ENCODE measurements at regions not wholly inside any gene's neighbourhood (a gene's known extent, or its start where the extent isn't known, plus 50 kb on each side); places are given as distances from the start of the nearest gene placed in this dataset.

GRCh38 chr7:41819645-41820044, 116.8 kb upstream of the INHBA start:
- Histone ChIP-seq H3K4me3 (no peak overlapping the region), H3K27ac (no peak overlapping the region), H3K36me3 (no peaks in the 10 kb centered on the region), H3K4me1 (no peaks in the 10 kb centered on the region), H3K9me3 (no peaks in the 10 kb centered on the region), H3K27me3 (ENCODE audit: low read depth) (no peaks in the 10 kb centered on the region)
- no peak for TF ChIP-seq CTCF (IDR thresholded peaks at IDR 0.05)
- ATAC-seq (no peak), DNase-seq (no peak)
- intact Hi-C loops (cut with DNase I) = no loop called here

- DNase-seq (no peak), ATAC-seq (no peak)
- H3K4me3 ChIP-seq = no peak overlapping the region
- H3K9me3 ChIP-seq = no peaks in the 10 kb centered on the region
- no peak for TF ChIP-seq CTCF (IDR thresholded peaks at IDR 0.05)
- no peaks in the 10 kb centered on the region for H3K4me1 ChIP-seq
- H3K27me3 ChIP-seq (ENCODE audit: low read depth) = no peaks in the 10 kb centered on the region
- H3K36me3 ChIP-seq = no peaks in the 10 kb centered on the region
- intact Hi-C loops (cut with DNase I) = no loop called here
- H3K27ac ChIP-seq = no peak overlapping the region
Observed at GRCh38 chr7:41818765-41819398, 116.0 kb upstream of the INHBA start.

DNA sequence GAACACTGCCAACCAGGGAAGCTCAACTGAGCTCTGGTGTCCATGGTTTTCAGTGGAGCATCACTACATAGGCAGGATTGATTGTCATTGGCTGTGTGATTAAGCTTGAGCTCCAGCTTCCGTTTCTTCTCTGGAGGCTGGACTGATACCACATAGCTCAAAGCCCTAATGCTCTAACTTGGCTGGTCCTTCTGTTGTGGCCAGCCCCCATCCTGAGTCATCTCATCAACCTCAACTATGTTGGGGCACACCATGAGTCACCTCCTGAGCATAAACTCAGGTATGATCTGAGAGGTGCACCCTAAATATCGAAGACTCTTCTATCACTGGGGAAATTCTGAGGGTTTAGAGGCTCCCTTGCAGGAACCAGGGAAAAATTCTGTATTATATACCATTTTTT, 114.5 kb upstream of the INHBA start:
- DNase-seq = no peak
- Histone ChIP-seq H3K36me3 (no peaks in the 10 kb centered on the region), H3K4me1 (no peaks in the 10 kb centered on the region), H3K4me3 (no peak overlapping the region), H3K9me3 (no peaks in the 10 kb centered on the region), H3K27me3 (ENCODE audit: low read depth) (no peaks in the 10 kb centered on the region), H3K27ac (no peak overlapping the region)
- ATAC-seq = no peak
- intact Hi-C loops (cut with DNase I) = no loop called here
- no peak for TF ChIP-seq CTCF (IDR thresholded peaks at IDR 0.05)

- no peaks in the 10 kb centered on the region for H3K36me3 ChIP-seq
- intact Hi-C loops (cut with DNase I) = no loop called here
- H3K4me3 ChIP-seq = no peak overlapping the region
- H3K27me3 ChIP-seq (ENCODE audit: low read depth) = no peaks in the 10 kb centered on the region
- ATAC-seq = no peak
- H3K4me1 ChIP-seq = no peaks in the 10 kb centered on the region
- no peak for DNase-seq
- no peak overlapping the region for H3K27ac ChIP-seq
- no peaks in the 10 kb centered on the region for H3K9me3 ChIP-seq
- TF ChIP-seq CTCF (IDR thresholded peaks at IDR 0.05) = no peak
Observed at GRCh38 chr7:41816111-41816510, 113.2 kb upstream of the INHBA start.

DNA sequence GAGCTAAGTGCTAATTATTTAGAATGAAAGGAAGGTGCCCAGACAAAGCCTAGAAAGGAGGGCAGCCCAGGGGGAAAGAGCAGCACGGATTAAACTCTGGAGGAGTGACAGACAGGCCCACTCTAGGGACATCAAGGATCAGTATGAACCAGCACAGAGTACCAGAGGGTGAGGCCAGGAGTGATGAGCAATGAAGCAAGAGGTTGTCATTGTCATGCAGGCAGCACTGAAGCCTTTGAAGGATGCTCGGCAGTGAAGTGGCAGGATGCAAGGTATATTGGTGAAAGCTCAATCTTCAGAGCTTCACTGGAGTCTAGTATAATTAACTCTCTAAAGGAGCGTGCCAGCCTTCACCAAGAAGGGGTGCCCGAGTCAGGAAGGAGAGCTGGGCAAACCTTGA, 112.0 kb upstream of the INHBA start:
- Histone ChIP-seq H3K36me3 (no peaks in the 10 kb centered on the region), H3K9me3 (no peaks in the 10 kb centered on the region), H3K27ac (no peak overlapping the region), H3K4me1 (no peaks in the 10 kb centered on the region), H3K27me3 (ENCODE audit: low read depth) (no peaks in the 10 kb centered on the region), H3K4me3 (no peak overlapping the region)
- no peak for TF ChIP-seq CTCF (IDR thresholded peaks at IDR 0.05)
- no peak for ATAC-seq
- intact Hi-C loops (cut with DNase I) = no loop called here
- no peak for DNase-seq

DNA sequence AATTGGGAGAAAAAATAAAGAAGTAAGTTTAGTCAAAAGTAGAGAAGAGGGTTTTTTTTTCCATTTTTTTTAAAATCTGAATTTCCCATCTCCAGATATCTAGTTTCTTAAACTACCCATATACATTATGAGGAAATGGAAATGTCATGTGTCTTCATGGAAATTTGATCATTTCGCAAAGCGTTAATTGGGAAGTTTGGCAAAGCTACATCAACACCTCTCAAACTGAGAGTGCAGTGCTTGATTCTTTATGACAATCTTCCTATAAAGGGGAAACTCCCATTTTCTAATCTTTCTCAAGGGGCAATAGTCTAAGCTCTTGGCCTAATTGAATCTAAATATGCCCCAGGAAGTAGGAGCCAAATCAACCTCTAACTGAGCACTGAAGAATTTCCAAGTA, 110.4 kb upstream of the INHBA start:
- no peak for TF ChIP-seq CTCF (IDR thresholded peaks at IDR 0.05)
- Histone ChIP-seq H3K27me3 (ENCODE audit: low read depth) (no peaks in the 10 kb centered on the region), H3K4me1 (no peaks in the 10 kb centered on the region), H3K9me3 (no peaks in the 10 kb centered on the region), H3K4me3 (no peak overlapping the region), H3K36me3 (no peaks in the 10 kb centered on the region), H3K27ac (no peak overlapping the region)
- ATAC-seq = no peak
- intact Hi-C loops (cut with DNase I) = no loop called here
- no peak for DNase-seq
